ENCODE measurements at regions not wholly inside any gene's neighbourhood (a gene's known extent, or its start where the extent isn't known, plus 50 kb on each side); places are given as distances from the start of the nearest gene placed in this dataset.

DNA sequence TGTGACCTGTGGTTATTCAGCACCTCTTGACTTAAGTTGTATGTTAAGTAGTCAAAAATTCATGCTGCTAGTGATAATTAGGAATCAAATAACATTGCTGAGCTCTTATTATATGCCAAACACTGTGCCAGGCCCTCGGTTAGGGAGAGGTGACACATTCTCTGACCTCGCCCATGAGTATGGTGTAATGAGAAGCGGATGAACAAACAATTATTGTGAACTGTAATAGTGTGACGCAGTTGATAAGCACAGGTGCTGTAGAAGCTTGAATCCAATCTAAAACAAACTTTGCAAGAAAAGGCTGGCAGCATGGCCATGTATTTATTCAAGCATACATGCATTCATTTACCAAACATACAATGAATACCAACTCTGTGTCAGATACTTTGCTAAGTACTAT, 303.5 kb upstream of the HS3ST1 start:
- no peak overlapping the region for H3K4me3 ChIP-seq (ENCODE audit: low read depth, low read length)
- TF ChIP-seq, protein P1, sequence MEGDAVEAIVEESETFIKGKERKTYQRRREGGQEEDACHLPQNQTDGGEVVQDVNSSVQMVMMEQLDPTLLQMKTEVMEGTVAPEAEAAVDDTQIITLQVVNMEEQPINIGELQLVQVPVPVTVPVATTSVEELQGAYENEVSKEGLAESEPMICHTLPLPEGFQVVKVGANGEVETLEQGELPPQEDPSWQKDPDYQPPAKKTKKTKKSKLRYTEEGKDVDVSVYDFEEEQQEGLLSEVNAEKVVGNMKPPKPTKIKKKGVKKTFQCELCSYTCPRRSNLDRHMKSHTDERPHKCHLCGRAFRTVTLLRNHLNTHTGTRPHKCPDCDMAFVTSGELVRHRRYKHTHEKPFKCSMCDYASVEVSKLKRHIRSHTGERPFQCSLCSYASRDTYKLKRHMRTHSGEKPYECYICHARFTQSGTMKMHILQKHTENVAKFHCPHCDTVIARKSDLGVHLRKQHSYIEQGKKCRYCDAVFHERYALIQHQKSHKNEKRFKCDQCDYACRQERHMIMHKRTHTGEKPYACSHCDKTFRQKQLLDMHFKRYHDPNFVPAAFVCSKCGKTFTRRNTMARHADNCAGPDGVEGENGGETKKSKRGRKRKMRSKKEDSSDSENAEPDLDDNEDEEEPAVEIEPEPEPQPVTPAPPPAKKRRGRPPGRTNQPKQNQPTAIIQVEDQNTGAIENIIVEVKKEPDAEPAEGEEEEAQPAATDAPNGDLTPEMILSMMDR (IDR thresholded peaks at IDR 0.05; ENCODE audit: low read depth, low read length), result no peak

DNA sequence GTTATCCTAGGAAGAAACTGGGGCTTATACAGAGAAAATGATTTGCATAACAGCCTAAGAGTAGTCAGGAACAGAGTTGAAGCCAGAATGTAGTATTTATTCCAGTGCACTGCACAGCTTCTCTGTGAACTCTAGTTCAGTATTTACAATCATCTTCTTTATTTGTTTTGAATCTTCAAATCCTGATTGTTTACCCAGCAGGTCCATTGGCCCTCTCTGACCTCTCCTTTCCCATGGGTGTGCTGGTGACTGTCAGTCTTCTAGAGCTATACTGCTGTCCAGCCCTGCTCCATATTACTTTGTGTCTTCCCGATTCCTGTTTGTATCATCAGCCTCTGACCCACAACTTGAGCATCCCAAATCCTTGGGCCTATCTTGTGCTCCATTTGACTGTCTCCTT, 301.9 kb upstream of the HS3ST1 start:
- H3K4me3 ChIP-seq (ENCODE audit: low read depth, low read length), result no peak overlapping the region
- TF ChIP-seq, protein P1 (IDR thresholded peaks at IDR 0.05; ENCODE audit: low read depth, low read length), result no peak

DNA sequence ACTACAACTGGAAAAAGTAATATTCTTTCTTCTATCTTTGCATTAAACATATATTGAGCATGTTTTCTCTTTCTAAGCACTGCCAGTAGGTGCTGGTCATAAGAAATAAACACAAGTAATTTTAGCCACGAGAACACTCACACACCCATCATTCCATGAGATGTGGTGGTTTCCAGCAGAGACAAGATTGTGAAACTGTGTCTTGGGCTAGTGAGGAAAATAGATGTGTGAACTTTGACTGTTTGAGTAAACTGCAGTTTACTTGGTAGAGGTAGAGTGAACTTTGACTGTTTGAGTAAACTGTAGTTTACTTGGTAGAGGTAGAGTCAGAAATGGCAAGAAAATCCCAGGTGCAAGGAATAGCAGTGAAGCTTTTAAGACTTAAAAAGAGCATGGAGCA, 300.9 kb upstream of the HS3ST1 start:
- TF ChIP-seq, protein P1 (IDR thresholded peaks at IDR 0.05; ENCODE audit: low read depth, low read length), result no peak
- no peak overlapping the region for H3K4me3 ChIP-seq (ENCODE audit: low read depth, low read length)

DNA sequence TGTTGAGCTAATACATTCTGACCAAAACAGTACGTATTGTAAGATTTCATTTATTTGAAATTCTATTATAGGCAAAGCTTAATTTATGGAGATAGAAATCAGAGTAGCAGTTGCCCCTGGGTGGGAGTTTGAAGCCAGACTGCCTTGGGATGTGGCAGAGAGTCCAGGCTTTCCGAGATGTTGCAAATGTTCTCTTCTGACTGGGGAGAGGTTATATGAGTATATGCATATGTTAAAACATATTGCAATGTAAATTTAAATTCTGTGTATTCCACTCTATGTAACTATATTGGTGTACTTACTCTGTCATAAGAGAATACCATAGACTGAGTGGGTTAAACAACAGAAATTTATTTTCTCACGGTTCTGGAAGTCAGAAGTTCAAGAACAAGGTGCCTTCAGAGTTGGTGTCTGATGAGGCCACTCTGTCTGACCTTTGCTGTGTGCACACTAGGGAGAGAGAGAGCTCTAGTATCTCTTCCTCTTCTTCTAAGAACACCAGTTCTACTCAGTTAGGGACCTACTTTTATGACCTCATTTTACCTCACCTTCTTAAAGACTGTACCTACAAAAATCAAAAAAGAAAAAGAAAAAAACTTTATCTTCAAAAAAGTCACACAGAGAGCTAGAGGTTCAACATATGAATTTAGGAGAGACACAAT, 299.3 kb upstream of the HS3ST1 start:
- TF ChIP-seq, protein P1 (IDR thresholded peaks at IDR 0.05; ENCODE audit: low read depth, low read length), result no peak
- H3K4me3 ChIP-seq (ENCODE audit: low read depth, low read length), result no peak overlapping the region

DNA sequence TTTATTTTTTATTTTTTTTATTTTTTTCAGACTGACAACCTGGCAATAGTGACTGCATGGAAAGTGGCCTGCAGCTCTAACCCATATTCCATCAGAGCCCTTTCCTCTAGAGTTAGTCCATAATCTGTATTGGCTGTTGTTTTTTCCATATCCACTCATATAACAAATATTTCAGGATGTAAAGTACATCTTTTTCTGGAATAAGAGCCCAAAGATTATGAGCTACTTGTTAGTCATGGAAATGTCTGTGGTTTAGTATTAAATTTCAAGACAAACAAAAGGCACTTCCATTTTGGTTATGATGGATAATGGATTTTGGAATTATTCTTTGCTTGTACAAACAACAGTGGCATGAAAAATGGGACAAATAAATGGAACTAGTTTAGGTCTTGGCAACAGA, 296.0 kb upstream of the HS3ST1 start:
- TF ChIP-seq, protein P1 (IDR thresholded peaks at IDR 0.05; ENCODE audit: low read depth, low read length), result no peak
- no peak overlapping the region for H3K4me3 ChIP-seq (ENCODE audit: low read depth, low read length)

DNA sequence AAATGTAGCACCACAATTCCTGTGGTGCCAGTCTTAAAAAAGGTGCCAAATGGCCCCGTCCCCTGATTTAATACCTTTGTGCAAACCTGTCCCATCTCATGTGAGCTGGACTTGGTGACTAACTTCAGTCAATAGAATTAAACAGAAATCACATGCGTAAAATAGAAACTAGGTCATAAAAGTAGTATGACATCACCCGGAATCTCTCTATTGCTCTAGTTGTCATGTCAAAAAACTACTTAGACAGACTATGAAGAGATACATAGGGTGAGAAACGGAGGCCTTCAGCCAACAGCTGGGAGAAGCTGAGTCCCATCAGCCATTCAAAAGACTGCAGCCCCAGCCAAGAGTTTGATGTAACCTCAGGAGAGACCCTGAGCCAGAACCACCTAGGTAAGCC, 293.5 kb upstream of the HS3ST1 start:
- TF ChIP-seq, protein P1 (IDR thresholded peaks at IDR 0.05; ENCODE audit: low read depth, low read length), result no peak
- no peak overlapping the region for H3K4me3 ChIP-seq (ENCODE audit: low read depth, low read length)

DNA sequence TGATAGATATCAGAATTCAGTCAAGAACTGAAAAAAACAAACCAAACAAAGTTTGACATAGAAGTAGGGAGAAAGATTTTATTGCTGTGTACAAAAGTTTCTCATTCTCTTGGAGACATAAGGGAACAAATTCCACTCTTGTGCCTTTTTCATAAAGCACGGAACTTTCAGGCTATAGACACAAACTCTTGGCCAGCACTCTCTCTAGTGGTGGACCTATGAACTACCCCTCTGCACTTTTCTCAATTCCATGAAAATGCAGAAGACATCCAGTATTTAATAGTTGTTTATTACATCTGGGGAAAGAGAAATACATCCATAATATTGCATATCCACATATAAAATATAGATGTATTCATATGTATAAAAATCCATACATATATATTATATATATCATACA, 291.6 kb upstream of the HS3ST1 start:
- TF ChIP-seq, protein P1 (IDR thresholded peaks at IDR 0.05; ENCODE audit: low read depth, low read length), result peak; percentile 81
- no peak overlapping the region for H3K4me3 ChIP-seq (ENCODE audit: low read depth, low read length)
